ENCODE measurements at regions not wholly inside any gene's neighbourhood (a gene's known extent, or its start where the extent isn't known, plus 50 kb on each side); places are given as distances from the start of the nearest gene placed in this dataset.

- Histone ChIP-seq H3K4me1 (ENCODE audit: control insufficient read depth in 1 of 2, insufficient read depth in 2 of 2, low read depth in 1 of 2, low read length in 1 of 2) (peaks cover 0 to 9% of the 10 kb centered on the region in 2 experiments; a peak in 2 of 4 replicates), H3K79me2 (ENCODE audit: insufficient read depth) (no peaks in the 10 kb centered on the region), H4K20me1 (ENCODE audit: insufficient read depth) (no peaks in the 10 kb centered on the region), H3K4me3 (ENCODE audit: low read depth in 2 of 2, low read length in 1 of 2) (no peak overlapping the region), H2AFZ (ENCODE audit: low read depth) (no peak overlapping the region), H3K9me3 (no peaks in the 10 kb centered on the region), H3K9me2 (no peaks in the 10 kb centered on the region), H3F3A (replicated peaks; ENCODE audit: insufficient read depth) (no peaks in the 10 kb centered on the region), H3K4me2 (no peak overlapping the region), H3K27ac (ENCODE audit: low read depth in 2 of 2, low read length in 1 of 2) (no peak overlapping the region), H3K9ac (no peak overlapping the region), H3K36me3 (replicated peaks in 1 of 2; ENCODE audit: control insufficient read depth in 1 of 2, insufficient read depth in 2 of 2, low read length in 1 of 2) (no peaks in the 10 kb centered on the region), H3K27me3 (ENCODE audit: insufficient read depth) (no peaks in the 10 kb centered on the region)
- DNase-seq: no peak
- WGBS (ENCODE audit: low lambda C conversion rate): 0% methylated on average over 1 of the region's 1 CpG
- TF ChIP-seq CTCF (IDR thresholded peaks at IDR 0.05) (no peak), FOXM1 (IDR thresholded peaks at IDR 0.05; ENCODE audit: low read depth) (no peak), IRF3 (IDR thresholded peaks at IDR 0.05; ENCODE audit: low read depth, low read length) (no peak), GABPA (IDR thresholded peaks at IDR 0.05; ENCODE audit: low read depth) (no peak), CHD2 (IDR thresholded peaks at IDR 0.05; ENCODE audit: low read length, partially characterized antibody) (no peak), TCF12 (IDR thresholded peaks at IDR 0.05) (no peak)
- ChIA-PET CTCF (interaction anchor here (1.0 to 2.0 kb wide), 5 partner anchors 10 to 964 kb away, joined by 3 to 7 read pairs (median 3); no protein-coding TSS in a partner anchor), POLR2A (no interaction called here)
Observed at GRCh38 chr3:182243625-182244024, 531.9 kb downstream of the SOX2 start.

- no peaks in the 10 kb centered on the region for H3K79me2 ChIP-seq (ENCODE audit: insufficient read depth)
- DNase-seq: no peak
- H3K27ac ChIP-seq (ENCODE audit: low read depth in 2 of 2, low read length in 1 of 2): no peak overlapping the region
- no peak overlapping the region for H3K4me2 ChIP-seq
- TF ChIP-seq REST (IDR thresholded peaks at IDR 0.05; ENCODE audit: low read depth, low read length) (no peak), TEAD4 (IDR thresholded peaks at IDR 0.05; ENCODE audit: borderline replicate concordance, insufficient read depth) (no peak), NRF1 (IDR thresholded peaks at IDR 0.05; ENCODE audit: low read depth, low read length) (no peak), USF1 (IDR thresholded peaks at IDR 0.05; ENCODE audit: borderline replicate concordance, low read depth) (no peak), EZH2phosphoT487 (IDR thresholded peaks at IDR 0.05; ENCODE audit: borderline replicate concordance, low read depth) (no peak), TAF1 (IDR thresholded peaks at IDR 0.05; ENCODE audit: borderline replicate concordance, low read depth, low read length) (no peak)
- WGBS (ENCODE audit: low lambda C conversion rate): 56% methylated on average over 3 of the region's 4 CpGs
- no peaks in the 10 kb centered on the region for H3K27me3 ChIP-seq (ENCODE audit: insufficient read depth)
- POLR2A ChIA-PET: no interaction called here
- no peak overlapping the region for H2AFZ ChIP-seq (ENCODE audit: low read depth)
- H3K4me3 ChIP-seq (ENCODE audit: low read depth in 2 of 2, low read length in 1 of 2): no peak overlapping the region
- no peaks in the 10 kb centered on the region for H3K36me3 ChIP-seq (replicated peaks in 1 of 2; ENCODE audit: control insufficient read depth in 1 of 2, insufficient read depth in 2 of 2, low read length in 1 of 2)
- H3K9me3 ChIP-seq: no peaks in the 10 kb centered on the region
- H3K9ac ChIP-seq: no peak overlapping the region
- CTCF ChIA-PET: interaction anchor here (1.0 to 2.0 kb wide), 4 partner anchors 10 to 965 kb away, joined by 3 to 7 read pairs (median 4); no protein-coding TSS in a partner anchor
- H3F3A ChIP-seq (replicated peaks; ENCODE audit: insufficient read depth): no peaks in the 10 kb centered on the region
- H4K20me1 ChIP-seq (ENCODE audit: insufficient read depth): no peaks in the 10 kb centered on the region
- H3K9me2 ChIP-seq: no peaks in the 10 kb centered on the region
- peaks cover 0 to 9% of the 10 kb centered on the region in 2 experiments; a peak in 2 of 4 replicates for H3K4me1 ChIP-seq (ENCODE audit: control insufficient read depth in 1 of 2, insufficient read depth in 2 of 2, low read depth in 1 of 2, low read length in 1 of 2)
Observed at GRCh38 chr3:182244222-182244971, 532.7 kb downstream of the SOX2 start.

Data from SK-N-SH (cell line).